ENCODE measurements at regions not wholly inside any gene's neighbourhood (a gene's known extent, or its start where the extent isn't known, plus 50 kb on each side); places are given as distances from the start of the nearest gene placed in this dataset.

DNA sequence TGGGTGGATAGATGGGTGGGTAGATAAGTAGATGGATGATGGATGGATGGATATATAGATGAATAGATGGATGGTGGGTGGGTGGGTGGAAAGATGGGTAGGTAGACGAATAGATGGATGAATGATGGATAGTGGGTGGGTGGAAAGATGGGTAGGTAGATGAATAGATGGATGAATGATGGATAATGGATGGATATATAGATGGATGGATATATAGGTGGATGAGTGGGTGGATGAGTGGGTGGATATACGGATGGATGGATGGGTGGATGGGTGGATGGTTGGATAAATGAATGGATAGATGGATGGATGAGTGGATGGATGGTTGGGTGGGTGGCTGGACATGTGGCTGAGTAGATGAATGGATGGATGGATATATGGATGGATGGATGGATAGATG is 53.1 kb upstream of the THY1 start:
- no peak for DNase-seq (ENCODE audit: low spot score)
- H3K36me3 ChIP-seq (ENCODE audit: low read depth) = no peaks in the 10 kb centered on the region
- H3K4me1 ChIP-seq (ENCODE audit: insufficient read depth, poor library complexity, severe bottlenecking) = peaks cover 4% of the 10 kb centered on the region
- H3K9me3 ChIP-seq (ENCODE audit: severe bottlenecking) = no peaks in the 10 kb centered on the region
- no peaks in the 10 kb centered on the region for H3K27me3 ChIP-seq (ENCODE audit: insufficient read depth, poor library complexity, severe bottlenecking)
- H3K4me3 ChIP-seq (ENCODE audit: severe bottlenecking) = no peak overlapping the region
- TF ChIP-seq, protein P1, sequence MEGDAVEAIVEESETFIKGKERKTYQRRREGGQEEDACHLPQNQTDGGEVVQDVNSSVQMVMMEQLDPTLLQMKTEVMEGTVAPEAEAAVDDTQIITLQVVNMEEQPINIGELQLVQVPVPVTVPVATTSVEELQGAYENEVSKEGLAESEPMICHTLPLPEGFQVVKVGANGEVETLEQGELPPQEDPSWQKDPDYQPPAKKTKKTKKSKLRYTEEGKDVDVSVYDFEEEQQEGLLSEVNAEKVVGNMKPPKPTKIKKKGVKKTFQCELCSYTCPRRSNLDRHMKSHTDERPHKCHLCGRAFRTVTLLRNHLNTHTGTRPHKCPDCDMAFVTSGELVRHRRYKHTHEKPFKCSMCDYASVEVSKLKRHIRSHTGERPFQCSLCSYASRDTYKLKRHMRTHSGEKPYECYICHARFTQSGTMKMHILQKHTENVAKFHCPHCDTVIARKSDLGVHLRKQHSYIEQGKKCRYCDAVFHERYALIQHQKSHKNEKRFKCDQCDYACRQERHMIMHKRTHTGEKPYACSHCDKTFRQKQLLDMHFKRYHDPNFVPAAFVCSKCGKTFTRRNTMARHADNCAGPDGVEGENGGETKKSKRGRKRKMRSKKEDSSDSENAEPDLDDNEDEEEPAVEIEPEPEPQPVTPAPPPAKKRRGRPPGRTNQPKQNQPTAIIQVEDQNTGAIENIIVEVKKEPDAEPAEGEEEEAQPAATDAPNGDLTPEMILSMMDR (IDR thresholded peaks at IDR 0.05; ENCODE audit: poor library complexity, severe bottlenecking) = no peak
- ATAC-seq (ENCODE audit: low read depth) = no peak
- no peak overlapping the region for H3K27ac ChIP-seq (ENCODE audit: poor library complexity, severe bottlenecking)

DNA sequence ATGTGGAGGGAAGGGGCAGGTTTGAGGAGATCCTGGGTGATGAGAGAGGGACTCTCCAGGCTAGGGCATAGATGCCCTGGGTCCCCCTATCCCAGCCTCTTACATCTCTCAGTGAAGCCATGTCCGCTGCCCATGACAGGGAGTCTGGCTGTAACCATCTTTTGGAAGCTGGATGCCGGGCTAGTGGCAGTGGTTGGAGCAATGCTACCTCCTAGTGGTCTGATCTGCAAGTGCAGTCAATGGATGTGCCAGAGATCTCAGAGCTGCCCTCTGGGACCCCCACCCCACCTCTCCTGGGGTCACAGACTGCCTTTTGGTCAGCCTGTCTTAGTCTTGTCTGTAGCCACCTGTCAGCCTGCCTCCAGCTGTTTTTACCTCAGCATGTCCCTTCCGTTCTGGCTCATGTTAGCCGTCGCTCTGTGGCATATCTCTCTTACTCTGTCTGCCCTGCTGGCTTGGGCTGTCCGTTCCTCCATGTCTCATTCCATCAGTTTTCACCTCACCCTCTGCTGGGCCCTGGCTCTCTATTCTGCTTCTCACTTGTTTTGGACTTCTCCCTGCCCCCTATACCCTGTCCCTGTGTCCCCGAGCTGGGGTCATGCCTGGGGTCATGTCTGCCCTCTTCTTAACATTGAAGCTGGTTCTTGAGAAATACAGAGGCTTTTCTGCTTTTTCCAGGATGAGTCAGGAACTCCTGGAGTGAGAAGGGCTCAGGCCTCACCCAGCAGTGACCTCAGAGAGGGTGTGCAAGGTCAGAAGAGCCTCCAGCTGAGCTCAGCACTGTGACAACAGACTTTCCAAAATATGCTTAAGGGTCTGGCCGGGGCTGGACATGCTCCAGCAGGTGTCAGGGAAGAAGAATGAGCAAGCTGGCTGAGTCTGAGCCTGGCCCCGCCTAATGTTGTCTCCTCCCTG is 52.0 kb upstream of the THY1 start:
- DNase-seq (ENCODE audit: low spot score) (no peak), ATAC-seq (ENCODE audit: low read depth) (peak; percentile 41)
- no peak overlapping the region for H3K27ac ChIP-seq (ENCODE audit: poor library complexity, severe bottlenecking)

DNA sequence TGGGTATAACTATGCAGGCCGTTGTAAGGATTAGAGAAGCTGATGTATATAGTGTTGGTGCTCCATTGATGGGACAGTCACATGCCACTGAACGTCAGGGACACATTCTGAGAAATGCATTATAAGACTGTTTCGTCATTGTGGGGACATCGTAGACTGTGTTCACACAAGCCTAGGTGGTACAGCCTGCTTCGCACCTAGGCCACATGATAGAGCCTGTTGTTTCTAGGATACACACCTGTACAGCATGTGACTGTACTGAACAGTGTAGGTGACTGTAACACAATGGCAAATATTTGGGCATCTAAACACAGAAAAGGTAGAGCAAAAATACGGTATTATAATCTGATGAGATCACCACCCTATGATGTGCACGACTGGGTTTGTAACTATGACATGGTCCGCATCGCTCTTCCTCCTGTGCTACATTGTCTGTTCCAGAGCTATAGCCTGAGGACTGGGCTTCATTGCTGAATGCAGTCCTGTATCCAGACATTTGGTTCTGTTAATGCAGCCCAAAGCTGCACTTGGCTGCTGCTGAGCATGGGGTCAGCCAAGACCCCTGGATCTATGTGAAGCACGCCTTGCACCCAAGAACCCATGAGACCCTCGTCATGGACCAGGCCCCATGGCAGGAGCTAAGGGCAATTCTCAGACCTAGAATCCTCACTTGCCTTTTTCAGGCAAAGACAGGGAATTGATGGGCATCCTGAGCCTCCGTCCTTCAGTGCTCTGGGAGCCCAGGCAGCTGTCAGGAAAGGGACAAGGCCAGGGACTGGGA is 51.1 kb upstream of the THY1 start:
- TF ChIP-seq, protein P1 (IDR thresholded peaks at IDR 0.05; ENCODE audit: poor library complexity, severe bottlenecking) = no peak
- Histone ChIP-seq H3K4me3 (ENCODE audit: severe bottlenecking) (no peak overlapping the region), H3K27ac (ENCODE audit: poor library complexity, severe bottlenecking) (no peak overlapping the region)

More for the DNA sequence above, 52.0 kb upstream of the THY1 start:
- peaks cover 10% of the 10 kb centered on the region for H3K4me1 ChIP-seq (ENCODE audit: insufficient read depth, poor library complexity, severe bottlenecking)
- H3K4me3 ChIP-seq (ENCODE audit: severe bottlenecking) = no peak overlapping the region
- TF ChIP-seq, protein P1 (IDR thresholded peaks at IDR 0.05; ENCODE audit: poor library complexity, severe bottlenecking) = peak; percentile 82
- H3K36me3 ChIP-seq (ENCODE audit: low read depth) = no peaks in the 10 kb centered on the region
- H3K27me3 ChIP-seq (ENCODE audit: insufficient read depth, poor library complexity, severe bottlenecking) = no peaks in the 10 kb centered on the region
- no peaks in the 10 kb centered on the region for H3K9me3 ChIP-seq (ENCODE audit: severe bottlenecking)

DNA sequence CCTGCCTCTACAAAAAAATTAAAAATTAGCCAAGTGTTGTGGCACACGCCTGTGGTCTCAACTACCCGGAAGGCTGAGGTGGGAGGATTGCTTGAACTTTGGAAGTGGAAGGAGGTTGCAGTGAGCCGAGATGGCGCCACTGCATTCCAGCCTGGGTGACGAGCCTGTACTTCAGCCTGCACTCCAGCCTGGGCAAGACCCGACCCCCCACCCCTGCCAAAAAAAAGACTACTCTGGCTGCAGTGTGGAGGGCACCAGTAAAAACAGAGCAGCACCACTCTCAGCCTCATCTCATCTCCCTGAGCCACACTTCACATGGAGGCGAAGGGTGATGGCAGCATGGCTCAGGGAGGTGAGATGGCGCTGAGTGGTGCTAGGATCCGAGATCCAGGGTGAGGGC is 50.3 kb upstream of the THY1 start:
- ATAC-seq (ENCODE audit: low read depth) (no peak), DNase-seq (ENCODE audit: low spot score) (no peak)
- TF ChIP-seq, protein P1 (IDR thresholded peaks at IDR 0.05; ENCODE audit: poor library complexity, severe bottlenecking) = no peak
- no peaks in the 10 kb centered on the region for H3K27me3 ChIP-seq (ENCODE audit: insufficient read depth, poor library complexity, severe bottlenecking)
- H3K4me3 ChIP-seq (ENCODE audit: severe bottlenecking) = no peak overlapping the region
- H3K4me1 ChIP-seq (ENCODE audit: insufficient read depth, poor library complexity, severe bottlenecking) = peaks cover 10% of the 10 kb centered on the region
- H3K36me3 ChIP-seq (ENCODE audit: low read depth) = no peaks in the 10 kb centered on the region
- no peak overlapping the region for H3K27ac ChIP-seq (ENCODE audit: poor library complexity, severe bottlenecking)
- H3K9me3 ChIP-seq (ENCODE audit: severe bottlenecking) = no peaks in the 10 kb centered on the region

More for the DNA sequence above, 51.1 kb upstream of the THY1 start:
- DNase-seq (ENCODE audit: low spot score) = no peak
- H3K27me3 ChIP-seq (ENCODE audit: insufficient read depth, poor library complexity, severe bottlenecking) = no peaks in the 10 kb centered on the region
- no peak for ATAC-seq (ENCODE audit: low read depth)
- no peaks in the 10 kb centered on the region for H3K9me3 ChIP-seq (ENCODE audit: severe bottlenecking)
- H3K36me3 ChIP-seq (ENCODE audit: low read depth) = no peaks in the 10 kb centered on the region
- peaks cover 10% of the 10 kb centered on the region for H3K4me1 ChIP-seq (ENCODE audit: insufficient read depth, poor library complexity, severe bottlenecking)
